ENCODE measurements at regions not wholly inside any gene's neighbourhood (a gene's known extent, or its start where the extent isn't known, plus 50 kb on each side); places are given as distances from the start of the nearest gene placed in this dataset.

GRCh38 chr9:135328485-135329417 is 150.8 kb upstream of the PPP1R26 start:
- DNase-seq (no peak), ATAC-seq (replicated peaks) (no peak)
- no peaks in the 10 kb centered on the region for H3K9me3 Mint-ChIP-seq
- peaks cover 21 to 23% of the 10 kb centered on the region in 2 donors for H3K27me3 Mint-ChIP-seq
- no peaks in the 10 kb centered on the region for H3K4me1 Mint-ChIP-seq
- H3K4me3 Mint-ChIP-seq, result no peak overlapping the region
- no peak overlapping the region for H3K27ac Mint-ChIP-seq
- no peaks in the 10 kb centered on the region for H3K36me3 Mint-ChIP-seq

GRCh38 chr9:135329571-135330306 is 149.8 kb upstream of the PPP1R26 start:
- Mint-ChIP-seq H3K36me3 (no peaks in the 10 kb centered on the region), H3K4me3 (no peak overlapping the region), H3K4me1 (no peaks in the 10 kb centered on the region), H3K9me3 (no peaks in the 10 kb centered on the region), H3K27ac (no peak overlapping the region), H3K27me3 (peaks cover 21 to 23% of the 10 kb centered on the region in 2 donors)
- DNase-seq, result no peak
- ATAC-seq (replicated peaks), result no peak

GRCh38 chr9:135330307-135330631 is 149.3 kb upstream of the PPP1R26 start:
- no peak for DNase-seq
- Mint-ChIP-seq H3K36me3 (no peaks in the 10 kb centered on the region), H3K4me1 (no peaks in the 10 kb centered on the region), H3K27ac (no peak overlapping the region), H3K4me3 (no peak overlapping the region), H3K27me3 (peaks cover 21 to 23% of the 10 kb centered on the region in 2 donors), H3K9me3 (no peaks in the 10 kb centered on the region)
- ATAC-seq (replicated peaks), result no peak

- H3K9me3 Mint-ChIP-seq, result no peaks in the 10 kb centered on the region
- H3K4me3 Mint-ChIP-seq, result no peak overlapping the region
- no peaks in the 10 kb centered on the region for H3K36me3 Mint-ChIP-seq
- H3K27ac Mint-ChIP-seq, result no peak overlapping the region
- DNase-seq (no peak), ATAC-seq (replicated peaks) (no peak)
- no peaks in the 10 kb centered on the region for H3K4me1 Mint-ChIP-seq
- peaks cover 17 to 23% of the 10 kb centered on the region in 2 donors for H3K27me3 Mint-ChIP-seq
Observed at GRCh38 chr9:135330685-135331590, 148.6 kb upstream of the PPP1R26 start.

- Mint-ChIP-seq H3K4me3 (no peak overlapping the region), H3K27ac (no peak overlapping the region), H3K4me1 (no peaks in the 10 kb centered on the region)
Observed at GRCh38 chr9:135332516-135332915, 147.1 kb upstream of the PPP1R26 start.

GRCh38 chr9:135332979-135333748 is 146.4 kb upstream of the PPP1R26 start:
- peaks cover 9 to 14% of the 10 kb centered on the region in 2 donors for H3K27me3 Mint-ChIP-seq
- no peak overlapping the region for H3K27ac Mint-ChIP-seq
- ATAC-seq (replicated peaks) (no peak), DNase-seq (no peak)
- no peaks in the 10 kb centered on the region for H3K36me3 Mint-ChIP-seq
- H3K4me1 Mint-ChIP-seq, result no peaks in the 10 kb centered on the region
- H3K4me3 Mint-ChIP-seq, result no peak overlapping the region
- H3K9me3 Mint-ChIP-seq, result peaks cover 0 to 1% of the 10 kb centered on the region in 2 donors

More at GRCh38 chr9:135332516-135332915, 147.1 kb upstream of the PPP1R26 start:
- H3K27me3 Mint-ChIP-seq, result peaks cover 13 to 18% of the 10 kb centered on the region in 2 donors
- DNase-seq (no peak), ATAC-seq (replicated peaks) (no peak)
- H3K9me3 Mint-ChIP-seq, result peaks cover 0 to 1% of the 10 kb centered on the region in 2 donors
- H3K36me3 Mint-ChIP-seq, result no peaks in the 10 kb centered on the region

- Mint-ChIP-seq H3K4me1 (no peaks in the 10 kb centered on the region), H3K36me3 (no peaks in the 10 kb centered on the region), H3K27me3 (peaks cover 11 to 17% of the 10 kb centered on the region in 2 donors), H3K9me3 (peaks cover 0 to 1% of the 10 kb centered on the region in 2 donors), H3K27ac (no peak overlapping the region), H3K4me3 (no peak overlapping the region)
- DNase-seq, result no peak
- no peak for ATAC-seq (replicated peaks)
Observed at GRCh38 chr9:135334953-135335460, 144.6 kb upstream of the PPP1R26 start.

- no peak for ATAC-seq (replicated peaks)
- H3K4me1 Mint-ChIP-seq, result no peaks in the 10 kb centered on the region
- H3K27ac Mint-ChIP-seq, result no peak overlapping the region
- H3K27me3 Mint-ChIP-seq, result peaks cover 10 to 20% of the 10 kb centered on the region in 2 donors
- no peak overlapping the region for H3K4me3 Mint-ChIP-seq
- DNase-seq, result no peak
- no peaks in the 10 kb centered on the region for H3K36me3 Mint-ChIP-seq
- H3K9me3 Mint-ChIP-seq, result peaks cover 0 to 1% of the 10 kb centered on the region in 2 donors
Observed at GRCh38 chr9:135335691-135336181, 143.8 kb upstream of the PPP1R26 start.

- H3K27me3 Mint-ChIP-seq, result peaks cover 6 to 21% of the 10 kb centered on the region in 2 donors
- peaks cover 0 to 1% of the 10 kb centered on the region in 2 donors for H3K9me3 Mint-ChIP-seq
- ATAC-seq (replicated peaks) (no peak), DNase-seq (no peak)
- H3K36me3 Mint-ChIP-seq, result no peaks in the 10 kb centered on the region
- no peak overlapping the region for H3K4me3 Mint-ChIP-seq
- H3K27ac Mint-ChIP-seq, result no peak overlapping the region
- H3K4me1 Mint-ChIP-seq, result no peaks in the 10 kb centered on the region
Observed at GRCh38 chr9:135336722-135337527, 142.7 kb upstream of the PPP1R26 start.

- no peak for DNase-seq
- Mint-ChIP-seq H3K27me3 (peaks cover 6 to 26% of the 10 kb centered on the region in 2 donors), H3K27ac (no peak overlapping the region), H3K9me3 (peaks cover 0 to 1% of the 10 kb centered on the region in 2 donors), H3K4me3 (no peak overlapping the region), H3K36me3 (no peaks in the 10 kb centered on the region), H3K4me1 (peaks cover 0 to under 1% of the 10 kb centered on the region in 2 donors)
- no peak for ATAC-seq (replicated peaks)
Observed at GRCh38 chr9:135338546-135338945, 141.0 kb upstream of the PPP1R26 start.

- H3K4me3 Mint-ChIP-seq, result no peak overlapping the region
- DNase-seq (no peak), ATAC-seq (replicated peaks) (no peak)
- H3K9me3 Mint-ChIP-seq, result peaks cover 0 to 1% of the 10 kb centered on the region in 2 donors
- H3K27ac Mint-ChIP-seq, result no peak overlapping the region
- H3K4me1 Mint-ChIP-seq, result peaks cover 0 to 7% of the 10 kb centered on the region in 2 donors
- H3K36me3 Mint-ChIP-seq, result no peaks in the 10 kb centered on the region
- H3K27me3 Mint-ChIP-seq, result peaks cover 6 to 35% of the 10 kb centered on the region in 2 donors
Observed at GRCh38 chr9:135339378-135339973, 140.1 kb upstream of the PPP1R26 start.

- ATAC-seq (replicated peaks), result no peak
- Mint-ChIP-seq H3K27me3 (peaks cover 10 to 42% of the 10 kb centered on the region in 2 donors), H3K4me1 (peaks cover 0 to 7% of the 10 kb centered on the region in 2 donors)
Observed at GRCh38 chr9:135340143-135340655, 139.4 kb upstream of the PPP1R26 start.

More at GRCh38 chr9:135340143-135340655, 139.4 kb upstream of the PPP1R26 start:
- Mint-ChIP-seq H3K27ac (no peak overlapping the region), H3K4me3 (no peak overlapping the region), H3K36me3 (no peaks in the 10 kb centered on the region), H3K9me3 (peaks cover 0 to 1% of the 10 kb centered on the region in 2 donors)
- no peak for DNase-seq
